HepG2 (cell line): ENCODE measurements at regions not wholly inside any gene's neighbourhood (a gene's known extent, or its start where the extent isn't known, plus 50 kb on each side); places are given as distances from the start of the nearest gene placed in this dataset.

ENCODE experiments used
- ATAC-seq: fragments of 200-7000 bp; cut with Tn5 transposase; 3 replicates; pipeline ENCODE4 v1.9.1; 2020; ENCODE audit warnings: mild to moderate bottlenecking, moderate library complexity
- BruUV-seq: library from RNA; stranded (reverse); fragments of 400-500 nt; replicated peaks from 2 replicates; lab custom pipeline; 2021; lab: Mats Ljungman, UMichigan
- CTCF ChIA-PET: fragments of 300-600 bp; formaldehyde crosslinking; extraction: SDS; loops from one replicate; lab custom pipeline; 2021; ENCODE audit warnings: low total read pairs, inconsistent platforms, low intra/inter-chr PET ratio; lab: Yijun Ruan, JAX
- POLR2A ChIA-PET: fragments of 350-600 bp; sonication (Branson Sonifier 250); formaldehyde crosslinking; loops from one replicate; lab custom pipeline; 2020; ENCODE audit warnings: antibody characterized with exemption, inconsistent platforms; lab: Yijun Ruan, JAX
- DNase-seq: peaks from one replicate; pipeline ENCODE4 v3.0.0-alpha.2; 2015; ENCODE audit warnings: low spot score
- FAIRE-seq: peaks from 3 replicates; lab custom pipeline; 2011; peaks lifted over from hg19 to GRCh38; lab: Jason Lieb, UNC
- H2AFZ ChIP-seq: one replicate; pipeline ENCODE4 v1.6.1; 2011; ENCODE audit warnings: low read length, inconsistent platforms
- H3K27ac ChIP-seq: fragments of 300-600 bp; 3 replicates; pipeline ENCODE4 v1.8.0; 2011; ENCODE audit warnings: mixed run types, mild to moderate bottlenecking, mixed read lengths, low read length, inconsistent platforms; ENCODE audit not compliant: insufficient read depth; ENCODE audit errors: extremely low read length
- H3K27me3 ChIP-seq, 2 experiments: fragments of 200-600 bp in 1 of 2; 2 replicates in 1 of 2; 3 replicates in 1 of 2; pipeline versions ENCODE4 v1.6.0 to v1.8.0; 2011; ENCODE audit warnings: low read length in 2 of 2, mild to moderate bottlenecking in 2 of 2, moderate library complexity in 2 of 2, inconsistent platforms in 1 of 2; ENCODE audit not compliant: insufficient read depth in 2 of 2, control insufficient read depth in 1 of 2
- H3K36me3 ChIP-seq, 2 experiments: fragments of 200-600 bp in 1 of 2; replicated peaks in 1 of 2; 2 replicates in 1 of 2; 3 replicates in 1 of 2; pipeline versions ENCODE4 v1.5.1 to v1.8.0; 2011; ENCODE audit warnings: low read length in 2 of 2, inconsistent platforms in 1 of 2; ENCODE audit not compliant: insufficient read depth in 2 of 2, control insufficient read depth in 1 of 2
- H3K4me1 ChIP-seq: 2 replicates; pipeline ENCODE4 v1.5.1; 2012; ENCODE audit warnings: low read length, inconsistent platforms; ENCODE audit not compliant: insufficient read depth
- H3K4me2 ChIP-seq: 2 replicates; pipeline ENCODE4 v1.6.0; 2011; ENCODE audit warnings: low read depth, low read length, inconsistent platforms
- H3K4me3 ChIP-seq, 3 experiments: fragments of 200-600 bp in 1 of 3; sonication (generic), shearing (Covaris generic) in 1 of 3; replicated peaks in 1 of 3; 2 replicates each; pipeline ENCODE4 v1.5.1; 2011 to 2016; ENCODE audit warnings: low read length in 3 of 3, inconsistent platforms in 2 of 3, low read depth in 2 of 3, mild to moderate bottlenecking in 2 of 3, control low read depth in 1 of 3, mixed read lengths in 1 of 3; ENCODE audit not compliant: insufficient read depth in 1 of 3
- H3K79me2 ChIP-seq: one replicate; pipeline ENCODE4 v1.6.1; 2011; ENCODE audit warnings: low read length, inconsistent platforms; ENCODE audit not compliant: insufficient read depth
- H3K9ac ChIP-seq: 2 replicates; pipeline ENCODE4 v1.6.0; 2011; ENCODE audit warnings: mild to moderate bottlenecking, low read depth, low read length, inconsistent platforms; ENCODE audit not compliant: insufficient read depth
- H3K9me3 ChIP-seq: 2 replicates; pipeline ENCODE4 v1.5.1; 2012; ENCODE audit warnings: mild to moderate bottlenecking, low read length
- H4K20me1 ChIP-seq: 2 replicates; pipeline ENCODE4 v1.6.0; 2011; ENCODE audit warnings: inconsistent platforms, mild to moderate bottlenecking, low read length, moderate library complexity; ENCODE audit not compliant: insufficient read depth
- ARNTL ChIP-seq: sonication (generic); formaldehyde crosslinking; IDR thresholded peaks from 2 replicates; pipeline ENCODE4 v1.4.0; 2020; ENCODE audit warnings: mild to moderate bottlenecking, missing genetic modification reagents
- CSRNP1 ChIP-seq: sonication (generic); formaldehyde crosslinking; IDR thresholded peaks from 2 replicates; pipeline ENCODE4 v1.8.1; 2023; ENCODE audit warnings: mild to moderate bottlenecking, missing genetic modification reagents
- NCOA2 ChIP-seq: sonication (generic); formaldehyde crosslinking; IDR thresholded peaks from 2 replicates; pipeline ENCODE4 v1.8.0; 2022; ENCODE audit warnings: inconsistent platforms
- THAP7 ChIP-seq: sonication (generic); formaldehyde crosslinking; IDR thresholded peaks from 2 replicates; pipeline ENCODE4 v1.8.1; 2023; ENCODE audit warnings: mild to moderate bottlenecking, missing genetic modification reagents
- ZNF318 ChIP-seq: sonication (generic); formaldehyde crosslinking; IDR thresholded peaks from 2 replicates; pipeline ENCODE4 v1.4.0; 2020; ENCODE audit warnings: mild to moderate bottlenecking, missing genetic modification reagents
- ZNF33A ChIP-seq: sonication (generic); formaldehyde crosslinking; IDR thresholded peaks from 2 replicates; pipeline ENCODE4 v1.5.1; 2020; ENCODE audit warnings: missing genetic modification reagents, mild to moderate bottlenecking, moderate library complexity, borderline replicate concordance
- ZNF598 ChIP-seq: sonication (generic); formaldehyde crosslinking; IDR thresholded peaks from 2 replicates; pipeline ENCODE4 v1.5.1; 2020; ENCODE audit warnings: mild to moderate bottlenecking, missing genetic modification reagents, borderline replicate concordance
- ZSCAN30 ChIP-seq: sonication (generic); formaldehyde crosslinking; IDR thresholded peaks from 2 replicates; pipeline ENCODE4 v1.5.0; 2020; ENCODE audit warnings: mild to moderate bottlenecking, missing genetic modification reagents
- ZSCAN31 ChIP-seq: sonication (generic); formaldehyde crosslinking; IDR thresholded peaks from 2 replicates; pipeline ENCODE4 v1.5.0; 2020; ENCODE audit warnings: low read depth, mild to moderate bottlenecking, missing genetic modification reagents
- WGBS: methylation state at CpG from one replicate; pipeline ENCODE4 v1.1.6; 2017; ENCODE audit warnings: low lambda C conversion rate; 5-methylcytosine and 5-hydroxymethylcytosine counted together
- in situ Hi-C: cut with HindIII; loops from 2 replicates; pipeline ENCODE4 v1.10.0; 2017; ENCODE audit warnings: low pct_unique_long_range_greater_than_20kb; ENCODE audit not compliant: extremely low pct_ligation_motif_present
- intact Hi-C: fragments of 100-400 bp; cut with micrococcal nuclease; formaldehyde crosslinking; loops from one replicate; pipeline ENCODE4 v1.10.0; 2022; ENCODE audit not compliant: unreplicated experiment

GRCh38 chr11:59266491-59266890, 53.8 kb upstream of the MPEG1 start:
- DNase-seq, result no peak
- 22% methylated on average over 2 of the region's 4 CpGs for WGBS
- Histone ChIP-seq H3K9ac (no peak overlapping the region), H3K27ac (no peak overlapping the region), H3K4me3 (no peak overlapping the region), H4K20me1 (no peaks in the 10 kb centered on the region), H2AFZ (no peak overlapping the region), H3K4me1 (no peaks in the 10 kb centered on the region), H3K36me3 (no peaks in the 10 kb centered on the region), H3K4me2 (no peak overlapping the region), H3K79me2 (no peaks in the 10 kb centered on the region), H3K9me3 (no peaks in the 10 kb centered on the region), H3K27me3 (no peaks in the 10 kb centered on the region; a peak in 2 of 5 replicates)
- CTCF ChIA-PET, result no interaction called here
- TF ChIP-seq ARNTL (CRISPR knock-in tag) (no peak), CSRNP1 (no peak), ZNF33A (CRISPR knock-in tag) (no peak), ZNF598 (CRISPR knock-in tag) (no peak), ZSCAN31 (CRISPR knock-in tag) (no peak), THAP7 (CRISPR knock-in tag) (no peak), ZSCAN30 (no peak), NCOA2 (no peak), ZNF318 (no peak)
- ATAC-seq, result no peak
- in situ Hi-C loops (no loop called here), intact Hi-C loops (no loop called here)
- no TSS peak for BruUV-seq
- POLR2A ChIA-PET, result no interaction called here
- FAIRE-seq, result no peak
